ENCODE measurements at regions not wholly inside any gene's neighbourhood (a gene's known extent, or its start where the extent isn't known, plus 50 kb on each side); places are given as distances from the start of the nearest gene placed in this dataset.
"Not testable (repeated sequence)": the region's sequence is repeated elsewhere in the genome, so short reads cannot be mapped to it uniquely, and the experiment has no call there.

GRCh38 chr4:189002475-189002874, 863.2 kb downstream of the TRIML1 start:
- Histone ChIP-seq H3K4me1 (ENCODE audit: control insufficient read depth, insufficient read depth, low read length) (no peaks in the 10 kb centered on the region), H3K27ac (ENCODE audit: extremely low read depth, low read depth, low read length) (no peak overlapping the region), H3K4me3 (ENCODE audit: low read depth, low read length) (no peak overlapping the region), H3K9me3 (ENCODE audit: control insufficient read depth, insufficient read depth, low read depth, low read length) (no peaks in the 10 kb centered on the region), H3K36me3 (ENCODE audit: control insufficient read depth in 2 of 2, insufficient read depth in 1 of 2, low read length in 2 of 2) (no peaks in the 10 kb centered on the region)
- CTCF ChIA-PET = no interaction called here
- POLR2A ChIA-PET = no interaction called here
- TF ChIP-seq ZNF391 (tag by site-specific recombination; IDR thresholded peaks at IDR 0.05; ENCODE audit: borderline replicate concordance, low read depth) (no peak), ZNF146 (tag by site-specific recombination; IDR thresholded peaks at IDR 0.05) (no peak), SP2 (tag by site-specific recombination; IDR thresholded peaks at IDR 0.05) (no peak), ZNF174 (tag by site-specific recombination; IDR thresholded peaks at IDR 0.05) (no peak), WT1 (tag by site-specific recombination; IDR thresholded peaks at IDR 0.05) (no peak), ZNF639 (tag by site-specific recombination; IDR thresholded peaks at IDR 0.05) (no peak), ZNF121 (tag by site-specific recombination; IDR thresholded peaks at IDR 0.05) (no peak), ZNF10 (tag by site-specific recombination; IDR thresholded peaks at IDR 0.05) (no peak), KLF8 (tag by site-specific recombination; IDR thresholded peaks at IDR 0.05) (no peak), ZNF292 (tag by site-specific recombination; IDR thresholded peaks at IDR 0.05; ENCODE audit: borderline replicate concordance, low read depth) (no peak), ZNF302 (tag by site-specific recombination; IDR thresholded peaks at IDR 0.05; ENCODE audit: low read depth) (no peak), ZNF140 (tag by site-specific recombination; IDR thresholded peaks at IDR 0.05) (no peak), ZBTB44 (tag by site-specific recombination; IDR thresholded peaks at IDR 0.05) (no peak), ZNF610 (tag by site-specific recombination; IDR thresholded peaks at IDR 0.05; ENCODE audit: borderline replicate concordance) (no peak), ZNF544 (tag by site-specific recombination; IDR thresholded peaks at IDR 0.05) (no peak), KLF10 (tag by site-specific recombination; IDR thresholded peaks at IDR 0.05) (no peak), ZNF324 (tag by site-specific recombination; IDR thresholded peaks at IDR 0.05) (no peak), BCL11B (tag by site-specific recombination; IDR thresholded peaks at IDR 0.05; ENCODE audit: low read depth) (no peak), ZBTB26 (tag by site-specific recombination; optimal IDR thresholded peaks at IDR 0.05) (no peak), ZNF114 (tag by site-specific recombination; IDR thresholded peaks at IDR 0.05) (no peak)

- H3K36me3 ChIP-seq (ENCODE audit: control insufficient read depth in 2 of 2, insufficient read depth in 1 of 2, low read length in 2 of 2); H3K9me3 ChIP-seq (ENCODE audit: control insufficient read depth, insufficient read depth, low read depth, low read length); H3K27ac ChIP-seq (ENCODE audit: extremely low read depth, low read depth, low read length); CTCF ChIA-PET; POLR2A ChIA-PET; H3K4me3 ChIP-seq (ENCODE audit: low read depth, low read length); H3K4me1 ChIP-seq (ENCODE audit: control insufficient read depth, insufficient read depth, low read length): not testable (repeated sequence)
Measured at GRCh38 chr4:189010452-189011217, 871.4 kb downstream of the TRIML1 start.
